H1 (cell line): ENCODE measurements at regions not wholly inside any gene's neighbourhood (a gene's known extent, or its start where the extent isn't known, plus 50 kb on each side); places are given as distances from the start of the nearest gene placed in this dataset.

ENCODE experiments used
- TF ChIP-seq, protein P1 (sequence below): IDR thresholded peaks from 2 replicates; pipeline ENCODE4 v1.6.1; 2011; ENCODE audit warnings: low read depth, mild to moderate bottlenecking, low read length; ENCODE audit not compliant: insufficient read depth

DNA sequence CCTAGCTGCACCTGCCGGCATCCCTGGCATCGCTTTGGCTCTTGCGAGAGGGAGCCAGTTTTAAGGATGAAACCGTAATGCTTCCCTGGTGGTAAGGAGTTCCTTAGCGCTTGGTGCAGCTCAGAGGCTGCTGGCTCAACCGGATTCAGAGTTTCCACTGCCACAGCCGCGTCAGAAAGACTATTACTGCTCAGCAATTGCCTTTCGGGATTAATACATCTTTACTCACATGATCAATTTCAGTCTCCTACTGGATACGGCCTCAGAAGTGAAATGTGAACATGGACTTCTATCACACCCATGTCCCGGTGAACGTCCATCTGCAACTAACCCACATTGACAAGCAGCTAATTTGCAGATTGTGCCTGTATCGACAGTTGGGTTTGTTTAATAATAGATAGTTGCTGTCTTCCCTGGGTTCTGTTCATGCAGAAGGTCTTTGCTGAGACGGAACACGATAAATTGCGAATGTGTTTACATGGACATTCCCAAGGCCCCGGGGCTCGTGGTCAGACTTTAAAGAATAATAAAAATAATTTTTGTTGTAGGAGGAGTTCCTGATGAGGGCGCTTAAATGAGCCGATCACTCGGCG lies 175.4 kb downstream of the ENGASE start (continued):
- TF ChIP-seq, protein P1, sequence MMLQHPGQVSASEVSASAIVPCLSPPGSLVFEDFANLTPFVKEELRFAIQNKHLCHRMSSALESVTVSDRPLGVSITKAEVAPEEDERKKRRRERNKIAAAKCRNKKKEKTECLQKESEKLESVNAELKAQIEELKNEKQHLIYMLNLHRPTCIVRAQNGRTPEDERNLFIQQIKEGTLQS, result no peak
